HUES48 (cell line): ENCODE measurements at regions not wholly inside any gene's neighbourhood (a gene's known extent, or its start where the extent isn't known, plus 50 kb on each side); places are given as distances from the start of the nearest gene placed in this dataset.

Experiments used
- H3K27ac ChIP-seq: one replicate; pipeline ENCODE4 v1.7.0; 2013; ENCODE audit warnings: low read depth, low read length, inconsistent platforms
- H3K27me3 ChIP-seq: 2 replicates; pipeline ENCODE4 v1.6.1; 2013; ENCODE audit warnings: mild to moderate bottlenecking, low read length; ENCODE audit not compliant: control insufficient read depth, insufficient read depth
- H3K36me3 ChIP-seq: 2 replicates; pipeline ENCODE4 v1.6.1; 2013; ENCODE audit warnings: low read length; ENCODE audit not compliant: control insufficient read depth, insufficient read depth
- H3K4me1 ChIP-seq: 2 replicates; pipeline ENCODE4 v1.6.1; 2013; ENCODE audit warnings: mild to moderate bottlenecking, low read length; ENCODE audit not compliant: control insufficient read depth, insufficient read depth
- H3K4me3 ChIP-seq: 2 replicates; pipeline ENCODE4 v1.5.1; 2013; ENCODE audit warnings: mild to moderate bottlenecking, low read depth, low read length
- H3K9ac ChIP-seq: 2 replicates; pipeline ENCODE4 v1.6.1; 2013; ENCODE audit warnings: mild to moderate bottlenecking, low read depth, low read length, moderate library complexity
- H3K9me3 ChIP-seq: 2 replicates; pipeline ENCODE4 v1.6.1; 2013; ENCODE audit warnings: low read length; ENCODE audit not compliant: control insufficient read depth, insufficient read depth

- Histone ChIP-seq H3K27ac (no peak overlapping the region), H3K36me3 (no peaks in the 10 kb centered on the region), H3K27me3 (no peaks in the 10 kb centered on the region), H3K9me3 (no peaks in the 10 kb centered on the region), H3K4me3 (no peak overlapping the region), H3K9ac (no peak overlapping the region), H3K4me1 (no peaks in the 10 kb centered on the region)
Observed at GRCh38 chr4:132299841-132300240, 849.3 kb upstream of the PCDH10 start.

GRCh38 chr4:132312521-132312920 lies 836.6 kb upstream of the PCDH10 start:
- no peaks in the 10 kb centered on the region for H3K9me3 ChIP-seq
- no peaks in the 10 kb centered on the region for H3K27me3 ChIP-seq
- no peak overlapping the region for H3K27ac ChIP-seq
- H3K4me1 ChIP-seq, result no peaks in the 10 kb centered on the region
- H3K36me3 ChIP-seq, result no peaks in the 10 kb centered on the region
- no peak overlapping the region for H3K4me3 ChIP-seq
- no peak overlapping the region for H3K9ac ChIP-seq

- Histone ChIP-seq H3K4me1 (no peaks in the 10 kb centered on the region), H3K27me3 (no peaks in the 10 kb centered on the region), H3K36me3 (no peaks in the 10 kb centered on the region), H3K27ac (no peak overlapping the region), H3K4me3 (no peak overlapping the region), H3K9ac (no peak overlapping the region), H3K9me3 (no peaks in the 10 kb centered on the region)
Observed at GRCh38 chr4:132313852-132314251, 835.2 kb upstream of the PCDH10 start.

- Histone ChIP-seq H3K4me1 (no peaks in the 10 kb centered on the region), H3K9me3 (no peaks in the 10 kb centered on the region), H3K27ac (no peak overlapping the region), H3K9ac (no peak overlapping the region), H3K36me3 (no peaks in the 10 kb centered on the region), H3K27me3 (no peaks in the 10 kb centered on the region), H3K4me3 (no peak overlapping the region)
Observed at GRCh38 chr4:132316738-132317137, 832.4 kb upstream of the PCDH10 start.

- Histone ChIP-seq H3K36me3 (no peaks in the 10 kb centered on the region), H3K9ac (no peak overlapping the region), H3K4me1 (no peaks in the 10 kb centered on the region), H3K4me3 (no peak overlapping the region), H3K9me3 (no peaks in the 10 kb centered on the region), H3K27ac (no peak overlapping the region), H3K27me3 (no peaks in the 10 kb centered on the region)
Observed at GRCh38 chr4:132317923-132318322, 831.2 kb upstream of the PCDH10 start.

GRCh38 chr4:132328761-132329160 lies 820.3 kb upstream of the PCDH10 start:
- H3K27me3 ChIP-seq, result no peaks in the 10 kb centered on the region
- no peaks in the 10 kb centered on the region for H3K9me3 ChIP-seq
- H3K9ac ChIP-seq, result no peak overlapping the region
- no peak overlapping the region for H3K27ac ChIP-seq
- no peak overlapping the region for H3K4me3 ChIP-seq
- no peaks in the 10 kb centered on the region for H3K4me1 ChIP-seq
- no peaks in the 10 kb centered on the region for H3K36me3 ChIP-seq

- Histone ChIP-seq H3K27ac (no peak overlapping the region), H3K27me3 (no peaks in the 10 kb centered on the region), H3K36me3 (no peaks in the 10 kb centered on the region)
Observed at GRCh38 chr4:132330994-132331393, 818.1 kb upstream of the PCDH10 start.

GRCh38 chr4:132332932-132333723 lies 816.0 kb upstream of the PCDH10 start:
- H3K27me3 ChIP-seq, result no peaks in the 10 kb centered on the region
- H3K9ac ChIP-seq, result no peak overlapping the region
- H3K36me3 ChIP-seq, result no peaks in the 10 kb centered on the region
- H3K4me3 ChIP-seq, result no peak overlapping the region
- H3K27ac ChIP-seq, result no peak overlapping the region
- no peaks in the 10 kb centered on the region for H3K9me3 ChIP-seq
- no peaks in the 10 kb centered on the region for H3K4me1 ChIP-seq

More at GRCh38 chr4:132330994-132331393, 818.1 kb upstream of the PCDH10 start:
- Histone ChIP-seq H3K4me1 (no peaks in the 10 kb centered on the region), H3K4me3 (no peak overlapping the region), H3K9me3 (no peaks in the 10 kb centered on the region), H3K9ac (no peak overlapping the region)

GRCh38 chr4:132333724-132334047 lies 815.4 kb upstream of the PCDH10 start:
- H3K4me1 ChIP-seq, result no peaks in the 10 kb centered on the region
- H3K9ac ChIP-seq, result no peak overlapping the region
- H3K36me3 ChIP-seq, result no peaks in the 10 kb centered on the region
- H3K4me3 ChIP-seq, result no peak overlapping the region
- no peaks in the 10 kb centered on the region for H3K27me3 ChIP-seq
- H3K9me3 ChIP-seq, result no peaks in the 10 kb centered on the region
- no peak overlapping the region for H3K27ac ChIP-seq

GRCh38 chr4:132334081-132334480 lies 815.0 kb upstream of the PCDH10 start:
- no peak overlapping the region for H3K9ac ChIP-seq
- no peak overlapping the region for H3K27ac ChIP-seq
- no peaks in the 10 kb centered on the region for H3K4me1 ChIP-seq
- H3K4me3 ChIP-seq, result no peak overlapping the region
- H3K27me3 ChIP-seq, result no peaks in the 10 kb centered on the region
- H3K9me3 ChIP-seq, result no peaks in the 10 kb centered on the region
- no peaks in the 10 kb centered on the region for H3K36me3 ChIP-seq

GRCh38 chr4:132344924-132345828 lies 803.9 kb upstream of the PCDH10 start:
- Histone ChIP-seq H3K4me1 (no peaks in the 10 kb centered on the region), H3K27ac (no peak overlapping the region), H3K27me3 (no peaks in the 10 kb centered on the region), H3K9ac (no peak overlapping the region), H3K4me3 (no peak overlapping the region), H3K9me3 (peaks cover 7% of the 10 kb centered on the region), H3K36me3 (no peaks in the 10 kb centered on the region)
